SK-N-MC (cell line): ENCODE measurements at regions not wholly inside any gene's neighbourhood (a gene's known extent, or its start where the extent isn't known, plus 50 kb on each side); places are given as distances from the start of the nearest gene placed in this dataset.
"Not testable (repeated sequence)": the region's sequence is repeated elsewhere in the genome, so short reads cannot be mapped to it uniquely, and the experiment has no call there.

Experiments used
- DNase-seq: peaks from one replicate; pipeline ENCODE4 v3.0.0-alpha.2; 2011; ENCODE audit warnings: low read depth, low spot score
- H3K27ac ChIP-seq: fragments of 200-600 bp; sonication (generic); 2 replicates; pipeline ENCODE4 v1.5.1; 2016; ENCODE audit warnings: mixed run types
- H3K36me3 ChIP-seq: fragments of 200-600 bp; sonication (generic); 2 replicates; pipeline ENCODE4 v1.6.1; 2017; ENCODE audit warnings: antibody characterized with exemption, low read length, mixed read lengths; ENCODE audit not compliant: insufficient read depth
- H3K4me3 ChIP-seq: fragments of 200-600 bp; sonication (generic); 2 replicates; pipeline ENCODE4 v1.5.1; 2016
- H3K9ac ChIP-seq: fragments of 200-600 bp; sonication (generic); 2 replicates; pipeline ENCODE4 v1.8.0; 2017; ENCODE audit warnings: mixed run types, mixed read lengths; ENCODE audit not compliant: insufficient read length
- H3K9me3 ChIP-seq: fragments of 200-600 bp; sonication (generic); 2 replicates; pipeline ENCODE4 v1.6.1; 2017; ENCODE audit warnings: low read depth, mild to moderate bottlenecking, antibody characterized with exemption, low read length, moderate library complexity, mixed read lengths
- EZH2 ChIP-seq: fragments of 200-600 bp; sonication (generic); IDR thresholded peaks from one replicate; pipeline ENCODE4 v1.6.1; 2017; ENCODE audit warnings: antibody characterized with exemption
- FOXP2 ChIP-seq: optimal IDR thresholded peaks from 2 replicates; pipeline ENCODE3; 2011; ENCODE audit warnings: mild to moderate bottlenecking, moderate library complexity; ENCODE audit not compliant: insufficient read depth; ENCODE audit errors: extremely low read length, control extremely low read depth
- POLR2AphosphoS5 ChIP-seq: IDR thresholded peaks from 2 replicates; pipeline ENCODE4 v1.6.1; 2012; ENCODE audit warnings: mild to moderate bottlenecking, low read depth, low read length, borderline replicate concordance

- Histone ChIP-seq H3K4me3 (no peak overlapping the region), H3K9ac (no peak overlapping the region), H3K27ac (no peak overlapping the region), H3K36me3 (no peaks in the 10 kb centered on the region), H3K9me3 (no peaks in the 10 kb centered on the region)
- no peak for TF ChIP-seq FOXP2
- TF ChIP-seq EZH2, result no peak
- no peak for TF ChIP-seq POLR2AphosphoS5
- DNase-seq, result no peak
Measured at GRCh38 chr15:20369500-20369899, 172.1 kb downstream of the GOLGA6L6 start.

GRCh38 chr15:20368974-20369373, 172.6 kb downstream of the GOLGA6L6 start:
- no peaks in the 10 kb centered on the region for H3K36me3 ChIP-seq
- H3K9ac ChIP-seq, result no peak overlapping the region
- no peak overlapping the region for H3K4me3 ChIP-seq
- no peak for TF ChIP-seq EZH2
- no peak for TF ChIP-seq FOXP2
- no peak for TF ChIP-seq POLR2AphosphoS5
- DNase-seq, result no peak
- no peaks in the 10 kb centered on the region for H3K9me3 ChIP-seq
- no peak overlapping the region for H3K27ac ChIP-seq

- H3K9me3 ChIP-seq, result no peaks in the 10 kb centered on the region
Measured at GRCh38 chr15:20367093-20367492, 174.5 kb downstream of the GOLGA6L6 start.

GRCh38 chr15:20363591-20363990, 178.0 kb downstream of the GOLGA6L6 start:
- DNase-seq, H3K4me3 ChIP-seq, H3K27ac ChIP-seq, H3K9me3 ChIP-seq, H3K36me3 ChIP-seq, H3K9ac ChIP-seq: not testable (repeated sequence)

More at GRCh38 chr15:20367093-20367492, 174.5 kb downstream of the GOLGA6L6 start:
- H3K27ac ChIP-seq, result no peak overlapping the region
- no peak overlapping the region for H3K9ac ChIP-seq
- no peak overlapping the region for H3K4me3 ChIP-seq
- no peaks in the 10 kb centered on the region for H3K36me3 ChIP-seq
- no peak for TF ChIP-seq EZH2
- no peak for TF ChIP-seq FOXP2
- no peak for TF ChIP-seq POLR2AphosphoS5
- no peak for DNase-seq

- no peaks in the 10 kb centered on the region for H3K36me3 ChIP-seq
- H3K9me3 ChIP-seq, result no peaks in the 10 kb centered on the region
- TF ChIP-seq FOXP2 (no peak), EZH2 (no peak), POLR2AphosphoS5 (no peak)
- H3K4me3 ChIP-seq, result no peak overlapping the region
- H3K9ac ChIP-seq, result no peak overlapping the region
- no peak overlapping the region for H3K27ac ChIP-seq
- no peak for DNase-seq
Measured at GRCh38 chr15:20361091-20361490, 180.5 kb downstream of the GOLGA6L6 start.

GRCh38 chr15:20358779-20359414, 182.7 kb downstream of the GOLGA6L6 start:
- Histone ChIP-seq H3K36me3 (no peaks in the 10 kb centered on the region), H3K27ac (no peak overlapping the region), H3K9ac (no peak overlapping the region), H3K9me3 (no peaks in the 10 kb centered on the region), H3K4me3 (no peak overlapping the region)
- TF ChIP-seq FOXP2 (no peak), POLR2AphosphoS5 (no peak), EZH2 (no peak)
- no peak for DNase-seq

GRCh38 chr15:20358066-20358778, 183.4 kb downstream of the GOLGA6L6 start:
- Histone ChIP-seq H3K9me3 (no peaks in the 10 kb centered on the region), H3K27ac (no peak overlapping the region), H3K4me3 (no peak overlapping the region), H3K36me3 (no peaks in the 10 kb centered on the region), H3K9ac (no peak overlapping the region)
- no peak for TF ChIP-seq EZH2
- TF ChIP-seq FOXP2, result no peak
- TF ChIP-seq POLR2AphosphoS5, result no peak
- no peak for DNase-seq

GRCh38 chr15:20357481-20358065, 184.0 kb downstream of the GOLGA6L6 start:
- Histone ChIP-seq H3K9ac (no peak overlapping the region), H3K4me3 (no peak overlapping the region), H3K36me3 (no peaks in the 10 kb centered on the region), H3K27ac (no peak overlapping the region), H3K9me3 (no peaks in the 10 kb centered on the region)
- no peak for TF ChIP-seq POLR2AphosphoS5
- no peak for DNase-seq
